Right ventricle myocardium inferior (tissue), 1 donor: ENCODE measurements at regions not wholly inside any gene's neighbourhood (a gene's known extent, or its start where the extent isn't known, plus 50 kb on each side); places are given as distances from the start of the nearest gene placed in this dataset.
A peak's percentile ranks its signal among the peaks of the same experiment; 100 is the strongest.

Experiments
- ATAC-seq: fragments of 200-7000 bp; cut with Tn5 transposase; one replicate; pipeline ENCODE4 v1.9.1; 2020; ENCODE audit warnings: mild to moderate bottlenecking, moderate library complexity
- DNase-seq: peaks from one replicate; pipeline ENCODE4 v3.0.0; 2021; ENCODE audit errors: missing footprints
- intact Hi-C: fragments of 100-400 bp; cut with DNase I; formaldehyde crosslinking; loops from one replicate; pipeline ENCODE4 v1.11.0; 2022
- donor health status: DM: no; HTN: yes; CAD: no; lungs with severe emphysema.

- ATAC-seq (no peak), DNase-seq (no peak)
- intact Hi-C loops: no loop called here
Observed at GRCh38 chr5:58037899-58038298, 422.0 kb downstream of the PLK2 start.

GRCh38 chr5:58025809-58026208 lies 434.1 kb downstream of the PLK2 start:
- no peak for ATAC-seq
- intact Hi-C loops: no loop called here

DNA sequence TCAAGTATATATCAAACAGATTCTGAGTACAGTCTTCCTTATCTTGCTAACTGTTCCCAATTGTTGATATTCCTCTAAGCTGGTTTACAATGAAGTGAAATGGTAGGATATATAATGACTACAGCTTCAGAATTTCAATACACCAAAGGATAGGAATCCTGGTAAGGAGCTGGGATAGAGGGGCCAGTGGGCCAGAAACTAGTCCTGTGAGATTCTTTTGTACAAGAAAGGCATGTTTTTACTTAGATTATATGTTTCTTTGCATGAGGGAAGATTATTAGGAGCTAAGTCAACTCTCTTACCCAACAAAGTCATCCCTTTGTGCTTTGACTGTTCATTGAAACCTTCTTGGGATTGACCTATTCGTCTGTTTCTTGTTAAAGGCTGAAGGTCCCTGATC lies 435.7 kb downstream of the PLK2 start:
- DNase-seq: no peak
- ATAC-seq: no peak
- intact Hi-C loops: no loop called here

More at GRCh38 chr5:58025809-58026208, 434.1 kb downstream of the PLK2 start:
- no peak for DNase-seq

DNA sequence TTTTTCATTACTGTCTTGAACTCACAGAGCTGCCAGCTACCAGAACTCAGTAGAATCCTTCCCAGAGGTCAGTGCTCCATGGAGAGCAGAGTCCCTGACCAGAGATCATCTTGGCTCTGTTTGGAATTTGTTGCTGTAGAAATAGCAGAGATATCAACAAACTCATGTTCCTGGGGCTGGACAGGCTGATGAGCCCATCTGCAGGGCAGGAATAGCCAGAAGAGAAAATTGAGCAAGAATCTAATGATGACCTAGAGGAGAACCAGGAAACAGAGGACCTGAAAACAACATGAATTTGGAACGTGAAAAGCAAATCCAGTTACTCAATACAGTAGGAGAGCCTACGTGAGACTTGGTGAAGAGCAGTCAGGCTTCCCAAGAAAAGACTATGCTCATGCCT lies 437.8 kb downstream of the PLK2 start:
- DNase-seq: no peak
- intact Hi-C loops: no loop called here
- ATAC-seq: peak; percentile 71

DNA sequence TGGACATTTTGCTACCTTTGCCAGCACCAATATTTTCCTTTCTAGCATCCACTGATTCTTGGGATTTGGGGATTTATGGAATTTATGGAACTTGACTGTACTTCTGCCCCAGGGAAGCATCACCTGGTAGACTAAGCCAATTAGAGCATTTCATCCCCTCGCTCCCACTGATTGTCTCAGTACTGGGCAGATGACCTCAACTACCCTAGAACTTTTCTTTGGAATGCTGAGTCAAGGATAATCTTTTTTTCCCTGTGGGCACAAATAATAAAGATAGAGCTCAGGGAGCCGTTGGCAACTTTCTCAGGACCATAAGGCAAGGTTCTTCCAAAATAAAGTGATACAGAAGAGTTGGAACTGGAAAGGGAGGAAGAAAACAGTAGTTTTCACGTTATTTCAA lies 438.4 kb downstream of the PLK2 start:
- DNase-seq (no peak), ATAC-seq (no peak)
- intact Hi-C loops: no loop called here

DNA sequence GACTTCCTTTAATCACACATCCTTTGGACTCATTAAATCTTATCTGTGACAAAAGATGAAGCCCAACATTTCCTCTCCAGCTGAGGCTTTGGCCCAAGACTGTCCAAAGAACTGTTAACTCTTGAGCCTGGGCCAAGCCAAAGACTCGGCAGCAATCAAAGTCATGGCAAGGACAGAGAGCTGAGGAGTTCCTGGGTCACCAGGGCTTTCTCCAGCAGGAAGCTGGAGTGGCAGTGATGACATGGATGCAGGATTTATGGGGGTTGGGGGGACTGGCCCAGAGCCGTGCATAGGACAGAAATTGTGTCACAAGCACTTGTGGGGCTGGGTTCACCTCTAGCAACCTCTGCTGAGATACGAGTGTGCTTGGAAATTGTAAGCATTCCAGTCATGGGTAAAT lies 440.3 kb downstream of the PLK2 start:
- intact Hi-C loops: loop anchor here (10.0 kb wide), 1 partner anchor 445 kb away; the partner anchor contains the start of gene PLK2
- DNase-seq (peak; percentile 74), ATAC-seq (peak; percentile 94)

DNA sequence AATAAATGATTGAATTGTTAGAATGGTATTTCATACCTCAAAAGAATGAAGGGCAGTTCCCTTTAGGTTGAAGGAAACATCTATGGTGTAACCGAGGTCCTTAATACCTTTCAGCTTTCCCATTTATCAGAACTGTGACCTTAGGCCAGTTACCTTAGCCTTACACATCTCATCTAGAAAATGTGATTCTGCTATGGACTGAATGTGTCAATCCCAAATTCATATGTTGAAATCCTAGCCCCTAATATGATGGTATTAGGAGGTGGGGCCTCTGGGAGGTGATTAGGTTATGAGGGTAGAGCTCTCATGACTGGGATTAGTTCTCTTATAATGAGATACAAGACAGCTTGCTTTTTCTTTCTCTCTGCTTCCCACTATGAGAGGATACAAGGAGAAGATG lies 441.9 kb downstream of the PLK2 start:
- intact Hi-C loops: loop anchor here (10.0 kb wide), 1 partner anchor 447 kb away; the partner anchor contains the start of gene PLK2
- ATAC-seq (no peak), DNase-seq (no peak)

GRCh38 chr5:58016877-58017276 lies 443.0 kb downstream of the PLK2 start:
- no peak for DNase-seq
- no peak for ATAC-seq
- intact Hi-C loops: loop anchor here (10.0 kb wide), 1 partner anchor 448 kb away; the partner anchor contains the start of gene PLK2

GRCh38 chr5:58016358-58016757 lies 443.5 kb downstream of the PLK2 start:
- no peak for DNase-seq
- intact Hi-C loops: loop anchor here (10.0 kb wide), 1 partner anchor 448 kb away; the partner anchor contains the start of gene PLK2
- ATAC-seq: no peak

GRCh38 chr5:58015175-58015574 lies 444.7 kb downstream of the PLK2 start:
- no peak for DNase-seq
- intact Hi-C loops: loop anchor here (10.0 kb wide), 1 partner anchor 450 kb away; the partner anchor contains the start of gene PLK2
- ATAC-seq: peak; percentile 36

GRCh38 chr5:58013542-58014258 lies 446.2 kb downstream of the PLK2 start:
- ATAC-seq: no peak
- DNase-seq: no peak
- intact Hi-C loops: loop anchor here (10.0 kb wide), 1 partner anchor 451 kb away; the partner anchor contains the start of gene PLK2

DNA sequence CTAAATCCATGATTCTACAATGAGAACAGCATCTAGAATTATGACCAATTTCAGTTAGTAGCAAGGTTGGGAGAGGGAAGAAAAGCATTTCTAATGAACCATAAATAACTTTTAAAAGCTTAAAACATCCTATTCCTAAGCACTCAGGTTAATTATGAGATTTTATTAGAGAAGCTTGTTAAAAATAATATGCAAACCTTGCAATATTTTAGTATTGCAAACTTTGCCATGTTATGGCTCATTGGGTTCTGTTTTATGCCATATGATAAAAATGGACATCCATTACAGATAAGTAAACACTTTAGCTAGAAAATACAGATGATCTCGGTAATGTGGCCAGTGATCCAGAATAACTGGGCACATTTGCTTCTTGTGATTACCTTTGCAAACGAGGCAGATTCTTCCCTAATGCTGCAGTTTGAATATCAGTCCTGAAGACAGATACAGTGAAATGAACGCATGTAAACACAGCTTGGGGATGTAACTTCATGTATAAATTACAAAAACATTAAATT lies 447.0 kb downstream of the PLK2 start:
- intact Hi-C loops: loop anchor here (10.0 kb wide), 1 partner anchor 452 kb away; the partner anchor contains the start of gene PLK2
- DNase-seq (no peak), ATAC-seq (no peak)

DNA sequence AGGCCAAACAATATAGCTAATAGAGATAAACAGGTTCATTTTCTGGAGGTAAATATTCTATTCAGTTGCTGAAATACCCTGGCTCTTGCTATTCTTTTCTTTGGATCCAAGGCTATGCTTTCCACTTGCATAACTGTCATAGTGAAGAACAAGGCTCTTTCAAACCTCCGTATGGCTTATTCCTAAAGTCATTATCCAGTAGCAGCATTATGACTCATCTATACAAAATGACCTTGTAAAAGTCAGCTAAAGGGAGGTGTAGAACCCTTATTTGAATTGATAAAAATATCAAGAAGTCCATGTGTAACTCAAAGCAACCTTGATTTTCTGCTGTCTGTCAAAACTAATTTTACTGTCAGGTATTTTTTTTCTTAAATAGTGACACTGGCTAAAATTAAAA lies 447.8 kb downstream of the PLK2 start:
- DNase-seq: no peak
- no peak for ATAC-seq
- intact Hi-C loops: loop anchor here (10.0 kb wide), 1 partner anchor 453 kb away; the partner anchor contains the start of gene PLK2

- DNase-seq: no peak
- ATAC-seq: no peak
- intact Hi-C loops: loop anchor here (10.0 kb wide), 1 partner anchor 454 kb away; the partner anchor contains the start of gene PLK2
Observed at GRCh38 chr5:58011301-58011700, 448.6 kb downstream of the PLK2 start.

DNA sequence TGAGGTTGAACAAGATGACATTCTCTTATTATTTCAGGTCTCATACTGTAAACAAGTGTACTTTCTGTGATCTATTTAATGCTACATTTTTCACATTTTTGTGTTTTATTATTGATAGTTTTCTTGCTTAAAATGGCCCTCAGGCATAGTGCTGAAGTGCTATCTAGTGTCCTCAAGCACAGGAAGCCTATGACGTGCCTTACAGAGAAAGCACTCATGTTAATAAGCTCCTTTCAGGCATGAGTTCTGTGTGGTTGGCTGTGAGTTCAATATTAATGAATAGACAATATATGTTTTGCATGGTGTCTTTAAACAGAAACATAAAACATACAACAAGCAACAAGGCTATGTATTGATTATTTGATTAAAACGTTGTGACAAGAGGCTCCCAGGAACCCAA lies 450.1 kb downstream of the PLK2 start:
- intact Hi-C loops: loop anchor here (10.0 kb wide), 1 partner anchor 455 kb away; the partner anchor contains the start of gene PLK2
- DNase-seq: no peak
- ATAC-seq: no peak

- DNase-seq: no peak
- intact Hi-C loops: no loop called here
- no peak for ATAC-seq
Observed at GRCh38 chr5:58002323-58002722, 457.6 kb downstream of the PLK2 start.

GRCh38 chr5:57993866-57994265 lies 466.0 kb downstream of the PLK2 start:
- no peak for ATAC-seq
- DNase-seq: no peak
- intact Hi-C loops: no loop called here

DNA sequence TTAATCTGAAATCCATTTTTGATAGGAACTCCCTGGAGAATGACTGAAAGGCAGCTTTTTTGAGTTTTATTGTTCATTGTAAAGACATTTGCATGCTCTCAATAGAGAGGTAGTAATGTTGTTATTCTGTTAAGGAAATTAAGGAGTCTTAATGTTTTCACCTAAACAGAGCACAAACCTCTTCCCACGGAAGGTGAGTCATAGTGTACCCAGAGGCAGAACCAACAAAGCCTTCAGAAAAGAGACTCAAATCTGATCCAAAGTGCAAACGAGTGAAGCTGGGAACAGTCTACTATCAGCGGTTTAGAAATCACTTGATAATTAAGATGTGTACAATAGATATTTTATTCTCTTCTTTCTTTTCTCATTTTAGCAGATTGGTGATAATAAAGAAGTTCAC lies 470.5 kb downstream of the PLK2 start:
- no peak for ATAC-seq
- DNase-seq: no peak
- intact Hi-C loops: no loop called here

- intact Hi-C loops: no loop called here
- no peak for ATAC-seq
Observed at GRCh38 chr5:57988813-57989212, 471.1 kb downstream of the PLK2 start.

DNA sequence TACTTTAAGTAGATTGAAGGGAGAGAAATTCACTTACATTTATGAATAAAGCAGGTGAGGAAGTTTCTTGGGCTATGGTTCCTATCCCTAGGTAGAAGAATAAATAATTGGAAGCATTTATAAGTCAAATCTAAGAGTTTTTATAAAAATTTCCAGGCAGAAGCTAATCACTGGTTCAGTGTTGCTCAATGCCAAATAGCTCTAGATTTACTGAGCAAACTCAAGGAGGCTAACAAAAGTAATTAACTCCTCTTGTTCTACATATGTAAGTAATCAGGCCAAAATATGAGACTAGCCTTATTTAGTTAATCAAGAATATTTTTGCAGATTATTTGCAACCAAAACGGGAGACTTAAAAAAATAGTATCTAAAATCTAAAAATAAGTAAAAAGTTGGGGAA lies 472.3 kb downstream of the PLK2 start:
- DNase-seq (no peak), ATAC-seq (no peak)
- intact Hi-C loops: no loop called here

More at GRCh38 chr5:57988813-57989212, 471.1 kb downstream of the PLK2 start:
- no peak for DNase-seq
